Stimulated activated CD8-positive, alpha-beta memory T cell treated with anti-CD3 and anti-CD28 coated beads, Interleukin-7, amount 100 ng/mL, for 1 hour (primary cell): ENCODE measurements at regions not wholly inside any gene's neighbourhood (a gene's known extent, or its start where the extent isn't known, plus 50 kb on each side); places are given as distances from the start of the nearest gene placed in this dataset.

Experiments used
- DNase-seq, 2 donors: peaks; one replicate each; pipeline ENCODE4 v3.0.0-alpha.2; 2020; ENCODE audit warnings: low read depth in 2 of 2

DNA sequence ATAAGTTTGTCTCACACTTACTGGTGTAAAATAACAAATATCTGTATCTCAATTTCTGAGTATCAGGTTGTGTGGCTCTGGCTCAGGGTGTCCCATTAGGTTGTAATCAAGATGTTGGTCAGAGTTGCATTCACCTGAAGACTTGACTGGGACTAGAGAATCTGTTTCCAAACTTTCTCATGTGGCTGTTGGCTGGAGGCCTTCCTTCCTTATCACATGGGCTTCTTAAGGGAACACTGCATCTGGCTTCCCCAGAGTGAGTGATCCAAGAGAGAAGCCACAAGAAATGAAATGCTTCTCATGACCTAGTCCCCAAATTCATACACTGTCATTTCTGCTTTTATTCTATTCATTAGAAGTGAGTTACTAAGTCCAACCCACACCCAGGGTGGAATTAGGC is 568.4 kb upstream of the CAMK1G start:
- DNase-seq: no peak

DNA sequence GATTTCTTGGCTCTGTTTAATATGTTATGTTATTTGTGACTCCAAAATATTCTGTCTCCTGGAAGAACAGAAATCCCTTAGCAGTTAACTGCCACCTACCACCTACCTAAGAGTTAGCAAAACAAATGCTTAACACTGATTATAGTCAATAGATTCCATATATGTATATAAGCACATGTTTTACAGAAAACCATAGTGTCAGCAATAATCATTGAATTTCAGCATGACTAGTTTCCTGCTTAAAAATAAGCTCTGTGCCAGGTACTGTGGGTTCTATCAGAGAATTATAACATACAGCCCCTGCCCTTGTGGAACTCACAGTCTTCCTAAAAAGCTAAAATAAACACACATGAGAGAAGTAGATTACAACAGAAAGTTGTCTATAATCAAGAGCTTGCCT is 561.9 kb upstream of the CAMK1G start:
- no peak for DNase-seq

DNA sequence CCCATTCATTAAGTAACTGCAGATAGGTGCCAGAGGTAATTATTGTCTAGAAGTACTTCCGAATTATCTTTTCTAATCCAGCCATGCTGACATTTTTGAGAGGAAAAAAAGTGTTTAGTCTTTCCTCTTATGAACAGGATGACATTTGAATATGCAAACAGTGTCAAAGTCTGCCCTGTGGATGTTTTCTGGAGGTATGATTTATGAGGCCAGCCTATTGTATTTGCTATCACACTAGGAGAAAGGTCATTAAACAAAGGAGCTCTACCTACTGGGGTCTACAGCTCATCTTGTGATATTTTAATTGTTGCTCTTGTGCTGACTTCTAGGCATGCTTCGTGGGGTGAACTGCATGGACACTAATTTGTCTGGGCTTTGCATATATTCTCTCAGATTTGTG is 559.7 kb upstream of the CAMK1G start:
- DNase-seq: no peak

DNA sequence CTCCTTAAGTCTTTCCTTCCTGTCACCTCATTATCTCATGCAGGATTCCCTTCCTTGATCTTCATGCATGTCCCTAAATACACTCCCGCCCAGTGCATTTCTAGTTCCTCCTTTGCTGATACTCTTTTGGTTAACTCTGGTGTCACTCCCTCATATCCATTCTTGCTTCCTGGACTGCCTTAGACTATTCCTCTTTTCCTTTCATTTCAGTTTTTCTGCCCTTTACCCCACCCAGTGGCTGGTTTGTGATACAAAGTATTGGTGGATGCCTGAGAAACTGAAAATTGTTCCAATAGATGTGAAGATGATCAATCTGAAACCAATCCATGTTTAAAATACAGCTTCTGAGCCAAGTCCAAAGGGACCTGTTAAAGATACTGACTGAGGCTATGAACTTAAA is 553.8 kb upstream of the CAMK1G start:
- DNase-seq: no peak

DNA sequence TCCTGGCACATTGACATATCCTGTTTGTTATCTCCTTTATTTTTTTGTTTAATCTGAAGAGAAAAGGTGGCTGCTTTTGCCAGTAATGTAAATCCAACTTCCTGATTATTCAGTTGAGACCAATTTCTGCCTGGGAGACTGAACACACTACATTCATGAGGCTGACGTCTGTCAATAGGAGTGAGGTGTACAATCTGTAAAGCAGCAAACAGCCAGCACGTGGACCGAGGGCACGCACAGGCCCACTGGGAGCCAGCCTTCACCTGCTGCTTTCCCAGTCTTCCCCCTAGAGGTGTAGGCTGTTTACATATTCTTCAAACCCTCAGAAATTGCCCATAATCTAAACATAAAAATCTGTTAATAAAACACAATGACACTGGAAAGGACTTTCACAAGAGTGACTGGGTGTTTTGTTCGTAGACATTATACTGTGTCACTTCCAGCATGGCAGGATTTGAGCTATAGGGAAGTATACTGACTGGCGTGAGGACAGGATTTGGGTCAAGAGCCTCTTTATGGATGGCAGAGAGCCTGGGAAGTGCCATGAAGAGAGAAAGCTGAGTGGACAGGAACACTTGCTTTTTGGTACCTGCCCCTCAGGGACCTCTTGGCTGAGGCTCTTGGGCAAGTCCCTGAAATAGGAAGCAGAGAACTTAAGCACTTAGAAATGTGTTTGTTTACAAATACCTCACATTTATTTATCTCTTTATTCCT is 552.9 kb upstream of the CAMK1G start:
- no peak for DNase-seq

DNA sequence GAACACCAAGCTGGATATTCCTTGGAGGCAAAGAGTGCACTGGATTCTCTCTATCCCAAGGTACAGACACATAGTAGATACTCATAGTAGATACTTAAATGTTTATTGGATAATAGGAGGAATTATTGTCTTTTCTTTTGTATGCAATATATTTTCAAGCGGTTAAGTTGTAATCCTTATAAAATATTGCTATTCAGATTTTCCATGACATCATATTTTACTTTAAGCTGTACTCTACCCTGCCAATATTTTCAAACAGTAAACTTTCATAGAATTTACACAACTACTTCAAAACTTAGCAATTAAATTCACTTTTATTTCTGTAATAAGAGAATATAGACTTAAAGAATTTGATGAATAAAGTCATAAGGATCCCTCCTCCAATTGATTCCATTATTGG is 546.5 kb upstream of the CAMK1G start:
- no peak for DNase-seq

DNA sequence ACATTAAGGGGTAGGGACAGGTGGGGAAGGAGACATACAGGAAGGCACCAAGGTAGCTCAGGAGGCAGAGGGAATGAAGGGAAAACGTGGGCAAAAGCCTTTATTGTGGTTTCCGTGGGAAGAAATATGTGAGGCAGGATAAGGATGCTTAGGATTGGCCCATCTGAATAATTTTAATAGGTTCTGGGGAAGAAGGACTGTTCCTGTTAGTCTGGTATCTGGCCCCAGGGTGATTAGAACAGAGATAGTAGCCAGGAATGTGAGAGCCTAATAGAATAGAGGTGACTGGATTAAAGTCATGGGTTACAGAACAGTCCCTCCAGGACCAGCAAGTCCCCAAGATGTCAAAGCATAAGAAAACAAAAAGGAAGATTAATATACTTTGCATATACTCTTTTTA is 545.2 kb upstream of the CAMK1G start:
- no peak for DNase-seq

DNA sequence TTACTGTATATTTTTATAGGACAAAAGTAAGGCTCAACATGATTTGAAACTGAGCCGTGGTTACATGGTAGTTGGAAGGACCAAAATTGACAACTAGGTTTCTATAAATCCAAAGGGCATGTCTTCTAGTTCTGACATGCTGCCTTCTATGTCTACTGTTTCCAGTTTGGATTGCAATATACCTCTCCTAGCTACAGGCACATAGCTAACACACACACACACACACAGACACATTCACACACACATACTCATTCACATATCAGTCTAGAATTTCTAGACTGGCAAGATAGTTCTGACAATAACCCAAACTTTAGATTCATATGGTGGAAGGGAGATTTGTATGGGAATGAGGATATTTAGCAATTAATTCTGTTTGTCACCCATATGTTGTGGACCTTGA is 544.8 kb upstream of the CAMK1G start:
- no peak for DNase-seq

DNA sequence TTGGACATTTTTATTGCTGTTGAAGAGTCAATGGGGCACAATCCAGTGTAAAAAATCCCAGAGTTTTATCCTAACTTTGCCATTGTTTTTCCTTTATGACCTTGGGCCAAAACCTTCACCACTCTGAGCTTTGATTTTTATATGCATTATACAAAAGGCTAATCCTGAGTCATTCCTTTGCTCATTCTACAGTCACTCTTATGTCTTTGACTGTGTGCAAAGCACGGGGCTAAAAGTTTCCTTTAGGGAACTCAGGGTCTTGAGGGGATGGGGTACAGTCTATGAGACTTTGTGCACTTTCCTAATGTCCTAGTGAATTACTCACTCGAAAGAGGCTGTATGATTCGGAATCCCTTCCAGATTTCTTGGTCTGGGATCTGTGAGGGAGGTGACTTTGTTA is 543.2 kb upstream of the CAMK1G start:
- DNase-seq: no peak

DNA sequence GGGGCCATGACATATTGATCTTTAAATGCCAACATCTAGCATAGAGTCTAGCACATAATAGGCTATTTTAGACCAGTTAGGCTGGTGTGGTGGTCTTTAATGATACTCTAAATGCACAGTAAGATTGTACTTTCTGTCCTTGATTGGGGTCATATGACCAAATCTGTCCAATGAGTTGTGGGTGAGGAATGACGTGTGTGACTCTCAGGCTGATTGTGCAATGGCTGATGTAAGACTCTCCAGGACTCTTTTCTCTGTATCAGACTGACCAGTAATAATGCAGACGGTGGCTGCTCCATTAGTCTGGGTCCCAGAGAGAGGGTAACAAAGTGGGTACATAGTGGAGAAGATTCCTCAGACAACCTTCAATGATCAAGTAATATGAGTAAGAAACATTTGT is 541.6 kb upstream of the CAMK1G start:
- DNase-seq: no peak

DNA sequence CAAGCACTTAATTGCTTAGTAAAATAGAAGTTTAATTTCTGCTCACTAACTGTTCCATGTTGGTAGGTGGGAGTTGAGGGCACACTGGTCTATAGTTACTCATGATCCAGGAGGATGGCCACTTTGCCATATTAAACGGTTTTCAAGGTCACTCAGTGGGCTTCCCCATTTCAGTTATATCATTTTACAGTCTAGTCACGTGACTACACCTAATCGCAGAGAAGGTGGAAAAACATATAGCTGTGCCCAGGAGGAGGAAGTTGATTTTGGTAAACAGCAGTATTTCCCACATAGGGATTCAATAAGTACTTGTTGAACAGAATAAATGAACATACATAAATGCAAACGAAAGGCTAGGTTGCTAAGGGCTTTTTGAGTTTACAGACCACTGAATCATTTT is 541.1 kb upstream of the CAMK1G start:
- DNase-seq: no peak

DNA sequence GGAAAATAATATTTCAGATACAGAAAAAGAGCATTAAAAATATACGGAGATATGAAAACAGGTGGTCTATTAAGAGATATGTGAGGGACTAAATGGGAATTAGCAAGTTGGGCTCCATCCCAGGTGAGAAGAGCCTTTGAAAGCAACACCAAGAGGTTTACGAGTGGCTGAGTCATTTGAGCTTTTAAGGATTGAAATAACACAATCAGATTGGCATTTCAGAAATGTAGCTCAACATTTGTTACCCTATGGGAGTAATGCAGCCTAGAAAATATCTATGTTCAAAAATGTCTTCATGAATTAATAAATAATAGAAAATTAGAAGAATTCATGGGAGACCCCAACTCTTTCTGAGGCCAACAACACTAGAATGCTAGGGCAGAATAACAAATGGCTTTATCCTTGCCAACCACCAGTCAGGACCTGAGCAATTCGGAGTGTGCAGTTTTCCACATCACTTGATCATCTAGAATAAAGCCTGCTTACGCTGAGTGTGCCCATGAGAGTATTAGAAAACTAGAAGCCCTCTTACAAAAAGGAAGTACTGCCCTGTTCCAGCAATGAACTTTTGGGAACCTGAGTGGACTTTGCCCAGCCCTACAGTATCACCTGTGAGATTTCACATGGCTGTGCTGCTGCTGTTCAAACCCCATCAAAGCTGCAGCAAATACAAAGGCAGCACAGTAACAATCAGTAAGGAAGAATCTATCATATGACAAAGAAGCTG is 538.0 kb upstream of the CAMK1G start:
- no peak for DNase-seq

DNA sequence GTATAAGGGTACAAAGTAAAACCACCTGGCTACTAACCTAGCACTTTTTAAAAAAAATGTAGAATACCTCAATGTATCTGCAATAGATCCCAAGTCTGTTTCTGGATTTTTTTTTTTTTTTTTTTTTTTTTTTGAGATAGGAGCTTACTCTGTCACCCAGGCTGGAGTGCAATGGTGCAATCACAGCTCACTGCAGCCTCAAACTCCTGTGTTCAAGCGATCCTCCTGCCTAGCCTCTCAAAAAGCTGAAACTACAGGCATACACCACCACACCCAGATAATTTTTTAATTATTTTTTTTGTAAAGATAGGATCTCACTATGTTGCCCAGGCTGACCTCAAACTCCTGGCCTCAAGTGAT is 537.5 kb upstream of the CAMK1G start:
- no peak for DNase-seq

DNA sequence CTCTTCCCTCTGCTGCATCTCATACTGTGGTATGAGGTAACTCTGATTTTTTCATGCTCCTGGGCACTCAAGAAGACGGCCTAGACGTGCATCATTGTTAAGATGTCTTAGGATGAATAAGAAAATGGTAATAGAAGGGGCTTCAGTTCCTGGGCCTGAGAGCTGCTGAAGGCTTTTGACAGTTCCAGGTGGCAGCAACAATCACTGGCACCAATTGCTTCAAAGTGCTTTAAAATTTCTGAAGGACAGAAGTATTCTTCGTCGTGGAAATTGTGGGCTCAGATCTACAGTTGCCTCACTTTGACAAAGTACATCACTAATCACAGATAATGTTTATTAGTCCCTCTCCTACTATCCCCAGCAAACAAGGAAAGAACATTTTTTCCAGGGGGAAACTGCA is 536.6 kb upstream of the CAMK1G start:
- DNase-seq: no peak

DNA sequence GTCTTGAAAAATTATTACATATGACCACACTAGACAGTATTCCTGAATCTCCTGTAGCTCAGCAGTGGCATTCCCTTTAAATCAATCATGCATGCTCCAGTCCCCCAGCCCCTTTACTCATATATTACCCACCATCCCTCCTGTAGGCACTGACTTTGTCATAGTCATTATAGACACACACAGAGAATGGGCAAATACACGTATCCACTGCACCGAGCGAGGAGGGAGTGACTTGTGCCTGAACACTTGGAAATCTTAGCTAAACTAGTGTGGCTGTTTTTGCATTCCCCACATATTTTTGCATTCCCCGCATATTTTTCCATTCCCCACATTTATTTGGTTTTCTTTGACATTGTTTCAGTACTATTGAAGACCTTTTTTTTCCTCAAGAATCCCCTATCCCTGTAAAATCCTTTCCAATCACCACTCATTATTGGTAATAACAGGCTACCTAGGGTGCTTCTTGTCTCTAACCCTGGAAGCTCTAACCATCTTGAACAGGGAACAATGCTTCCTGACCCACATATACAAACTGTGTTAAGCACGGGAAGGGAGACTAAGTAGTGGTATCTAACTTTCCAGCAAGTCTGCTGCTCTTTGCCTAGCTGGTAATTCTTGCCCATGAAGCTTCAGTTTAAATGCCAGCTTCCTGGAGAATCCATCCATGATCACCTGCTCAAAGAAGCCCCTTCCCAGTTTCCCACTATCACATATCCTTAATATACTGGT is 534.4 kb upstream of the CAMK1G start:
- DNase-seq: no peak

DNA sequence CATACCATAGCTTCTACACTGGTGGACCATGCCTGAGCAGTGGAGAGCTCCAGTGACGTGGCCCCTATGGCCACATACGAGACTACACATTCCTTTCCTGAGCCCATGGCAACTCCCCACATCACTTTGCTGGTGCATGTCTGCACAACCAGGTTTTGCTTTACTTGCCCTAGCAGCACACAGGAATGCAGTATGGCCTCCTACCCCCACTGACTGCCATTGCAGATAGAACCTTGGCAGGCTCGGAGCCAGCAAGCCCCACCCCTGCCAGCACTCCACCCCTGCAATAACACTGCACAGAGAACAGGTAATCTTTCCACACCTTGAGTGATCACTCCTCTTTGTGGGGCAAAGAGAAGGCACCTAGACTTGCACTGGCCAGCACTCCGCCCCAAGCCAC is 531.9 kb upstream of the CAMK1G start:
- DNase-seq: no peak

DNA sequence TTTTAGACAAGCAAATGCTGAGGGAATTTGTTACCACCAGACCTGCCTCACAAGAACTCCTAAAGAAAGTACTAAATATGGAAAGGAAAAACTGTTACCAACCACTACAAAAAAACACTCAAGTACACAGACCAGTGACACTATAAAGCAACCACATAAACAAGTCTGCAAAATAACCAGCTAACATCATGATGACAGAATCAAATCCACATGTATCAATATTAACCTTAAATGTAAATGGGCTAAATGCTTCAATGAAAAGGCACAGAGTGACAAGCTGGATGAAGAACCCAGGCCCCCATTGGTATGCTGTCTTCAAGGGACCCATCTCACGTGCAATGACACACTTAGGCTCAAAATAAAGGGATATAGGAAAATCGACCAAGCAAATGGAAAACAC is 529.9 kb upstream of the CAMK1G start:
- no peak for DNase-seq

DNA sequence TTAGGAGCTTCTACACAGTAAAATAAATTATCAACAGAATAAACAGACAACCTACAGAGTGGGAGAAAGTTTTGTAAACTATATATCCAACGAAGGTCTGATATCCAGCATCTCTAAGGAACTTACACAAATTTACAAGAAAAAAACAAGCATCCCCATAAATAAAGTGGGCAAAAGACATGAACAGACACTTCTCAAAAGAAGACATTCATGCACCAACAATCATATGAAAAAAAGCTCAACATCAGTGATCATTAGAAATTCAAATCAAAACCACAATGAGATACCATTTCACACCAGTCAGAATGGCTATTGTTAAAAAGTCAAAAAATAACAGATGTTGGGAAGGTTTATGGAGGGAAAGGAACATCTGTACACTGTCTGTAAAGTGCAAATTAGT is 526.4 kb upstream of the CAMK1G start:
- DNase-seq: no peak

DNA sequence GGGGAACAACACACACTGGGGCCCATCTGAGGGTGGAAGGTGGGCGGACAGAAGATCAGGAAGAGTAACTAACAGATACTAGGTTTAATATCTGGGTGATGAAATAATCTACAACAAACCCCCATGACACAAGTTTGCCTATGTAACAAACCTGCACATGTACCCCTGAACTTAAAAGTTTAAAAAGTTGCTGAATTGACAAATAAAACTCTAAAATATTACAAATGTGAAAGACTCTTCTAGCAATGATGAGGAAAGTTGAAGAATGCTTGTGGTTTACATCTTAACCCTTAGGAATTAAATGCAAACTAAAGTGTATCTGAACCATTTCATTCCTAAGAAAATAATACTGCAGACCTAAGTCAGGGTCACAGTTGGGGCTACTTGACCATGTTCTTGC is 525.6 kb upstream of the CAMK1G start:
- no peak for DNase-seq

DNA sequence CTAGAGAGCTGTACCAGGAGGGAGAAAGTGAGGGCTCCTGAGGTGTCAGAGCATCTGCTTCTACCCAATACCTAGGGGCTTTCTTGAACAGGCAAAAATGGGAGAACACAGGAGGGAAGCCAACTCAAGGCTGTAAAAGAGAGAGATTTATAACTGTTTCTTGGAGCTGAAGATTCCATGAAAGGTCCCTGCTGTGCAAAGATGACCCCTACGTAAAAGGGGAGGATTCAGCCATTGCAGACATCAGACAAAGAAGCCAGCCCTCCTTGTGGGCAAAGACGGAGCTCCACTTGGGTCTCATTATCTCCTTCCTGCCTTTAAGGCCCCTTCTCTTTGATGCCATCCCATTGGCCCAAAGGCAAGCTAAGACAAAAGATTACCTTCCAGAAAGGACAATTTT is 524.1 kb upstream of the CAMK1G start:
- no peak for DNase-seq

DNA sequence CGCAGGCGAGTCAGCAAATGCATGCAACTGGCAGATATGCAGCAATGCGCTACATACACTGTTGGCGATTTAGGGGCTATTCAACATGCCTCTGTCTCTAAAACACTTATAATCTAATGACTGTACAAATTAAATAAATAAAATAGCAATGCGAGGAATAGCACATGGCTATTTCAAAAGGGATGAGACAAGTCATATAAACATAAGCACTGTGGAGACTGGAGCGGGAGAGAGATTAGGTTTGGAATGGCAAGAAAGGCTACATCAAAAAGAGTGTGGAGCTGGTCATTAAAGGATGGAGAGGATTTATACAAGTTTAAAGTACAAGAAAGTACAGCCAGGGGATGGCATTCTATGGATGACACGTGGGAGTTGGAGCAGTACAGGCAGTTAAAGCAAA is 523.5 kb upstream of the CAMK1G start:
- DNase-seq: no peak

DNA sequence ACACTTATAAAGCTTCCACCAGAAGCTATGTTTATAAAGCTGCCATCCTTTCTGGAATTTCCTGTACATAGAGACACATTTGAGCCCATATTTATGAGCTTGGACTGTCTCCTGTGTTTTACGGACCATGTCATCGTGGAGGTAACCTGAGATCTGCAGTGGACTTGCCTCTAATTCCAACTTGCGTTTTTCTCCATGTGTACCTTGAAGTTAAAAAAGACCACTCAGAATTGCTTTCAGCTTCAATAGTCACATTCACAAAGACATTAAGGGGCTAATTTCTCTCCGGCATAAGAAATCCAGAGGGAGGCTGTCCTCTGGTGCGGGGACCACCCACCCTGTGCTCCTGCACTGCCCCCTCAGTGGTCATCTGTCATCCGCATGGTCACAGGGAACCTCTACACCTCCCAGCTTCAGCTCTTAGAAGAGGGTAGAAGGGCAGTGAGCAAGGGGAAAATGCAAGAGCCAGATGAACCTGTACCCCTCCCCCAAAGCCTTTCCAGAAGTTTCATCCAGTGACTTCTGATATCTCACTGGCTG is 521.4 kb upstream of the CAMK1G start:
- DNase-seq: no peak

DNA sequence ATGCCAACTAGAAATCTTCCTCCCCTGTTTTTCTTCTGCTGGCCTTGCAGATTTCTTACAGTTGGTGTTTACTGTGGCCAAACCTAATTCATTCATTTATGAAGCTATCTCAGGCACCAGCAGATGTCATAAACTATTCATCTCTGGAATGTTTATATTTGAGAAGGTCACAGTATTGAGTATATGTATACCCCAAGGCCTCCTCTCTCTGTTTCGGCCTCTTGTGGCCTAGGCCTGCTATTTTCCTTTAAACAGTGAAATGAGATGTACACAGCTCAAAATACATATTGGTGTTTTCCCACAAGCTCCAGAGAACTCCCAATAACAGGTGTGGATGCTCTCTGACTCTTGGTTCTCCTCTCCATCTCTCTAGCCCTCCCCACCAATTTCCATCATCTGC is 520.7 kb upstream of the CAMK1G start:
- DNase-seq: no peak
